NOMO-1 treated with dmso at 0.1 percent for 144 hours (cell line): ENCODE measurements at regions not wholly inside any gene's neighbourhood (a gene's known extent, or its start where the extent isn't known, plus 50 kb on each side); places are given as distances from the start of the nearest gene placed in this dataset.
"Not testable (repeated sequence)": the region's sequence is repeated elsewhere in the genome, so short reads cannot be mapped to it uniquely, and the experiment has no call there.

Experiments
- DNase-seq: peaks from one replicate; lab custom pipeline; 2025; ENCODE audit not compliant: unreplicated experiment; lab: John Stamatoyannopoulos, UW

DNA sequence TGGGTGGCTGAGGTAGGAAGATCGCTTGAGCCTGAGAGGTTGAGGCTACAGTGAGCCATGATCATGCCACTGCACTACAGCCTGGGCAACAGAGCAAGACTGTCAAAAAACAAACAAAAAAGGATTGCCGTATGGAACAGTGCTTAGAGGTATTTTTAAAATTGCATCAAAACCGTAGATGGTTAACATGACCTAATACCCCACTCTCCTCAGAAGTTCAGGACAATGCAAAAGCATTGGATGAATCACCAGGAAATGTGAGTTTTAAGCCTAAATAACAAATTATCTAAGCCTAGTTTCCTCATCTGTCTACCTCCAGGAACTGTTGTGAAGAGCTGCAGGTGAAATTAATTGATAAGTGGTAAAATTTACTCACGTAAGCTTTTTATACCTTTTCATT, 123.8 kb upstream of the ID4 start:
- DNase-seq: no peak

DNA sequence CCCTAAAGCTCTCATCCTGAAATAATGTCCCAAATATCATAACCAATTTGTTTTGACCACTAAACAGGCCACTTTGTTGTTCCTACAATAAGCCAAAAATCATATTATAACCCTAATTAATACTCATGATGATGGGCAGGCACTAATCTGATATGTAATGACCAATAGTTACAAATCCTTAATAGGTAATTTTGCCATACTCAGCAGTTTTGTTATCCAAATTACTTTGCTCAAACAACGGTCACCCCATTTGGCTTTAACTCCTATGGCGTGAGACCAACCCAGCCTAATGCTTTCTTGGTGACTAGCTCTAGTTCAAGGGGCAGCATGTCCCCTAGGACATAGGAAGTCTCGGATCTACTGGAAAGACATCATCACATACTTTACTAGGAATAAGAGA, 123.2 kb upstream of the ID4 start:
- no peak for DNase-seq

GRCh38 chr6:19714434-19715166, 122.6 kb upstream of the ID4 start:
- no peak for DNase-seq

GRCh38 chr6:19715167-19715551, 122.0 kb upstream of the ID4 start:
- DNase-seq: no peak

GRCh38 chr6:19719691-19720128, 117.5 kb upstream of the ID4 start:
- no peak for DNase-seq

- no peak for DNase-seq
These were observed 115.3 kb upstream of the ID4 start for GRCh38 chr6:19721766-19722377.

- no peak for DNase-seq
These were observed 114.2 kb upstream of the ID4 start for GRCh38 chr6:19722999-19723398.

GRCh38 chr6:19723545-19723944, 113.6 kb upstream of the ID4 start:
- DNase-seq: no peak

DNA sequence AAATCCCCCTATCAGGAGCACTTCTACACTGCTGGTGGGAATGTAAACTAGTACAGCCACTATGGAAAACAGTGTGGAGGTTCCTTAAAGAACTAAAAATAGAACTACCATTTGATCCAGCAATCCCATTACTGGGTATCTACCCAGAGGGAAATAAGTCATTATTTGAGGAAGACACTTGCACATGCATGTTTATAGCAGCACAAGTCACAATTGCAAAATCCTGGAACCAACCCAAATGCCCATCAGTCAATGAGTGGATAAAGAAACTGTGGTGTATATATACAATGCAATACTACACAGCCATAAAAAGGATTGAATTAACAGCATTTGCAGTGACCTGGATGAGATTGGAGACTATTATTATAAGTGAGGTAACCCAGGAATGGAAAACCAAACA, 111.7 kb upstream of the ID4 start:
- DNase-seq: not testable (repeated sequence)

- no peak for DNase-seq
These were observed 105.9 kb upstream of the ID4 start for GRCh38 chr6:19731282-19731681.

DNA sequence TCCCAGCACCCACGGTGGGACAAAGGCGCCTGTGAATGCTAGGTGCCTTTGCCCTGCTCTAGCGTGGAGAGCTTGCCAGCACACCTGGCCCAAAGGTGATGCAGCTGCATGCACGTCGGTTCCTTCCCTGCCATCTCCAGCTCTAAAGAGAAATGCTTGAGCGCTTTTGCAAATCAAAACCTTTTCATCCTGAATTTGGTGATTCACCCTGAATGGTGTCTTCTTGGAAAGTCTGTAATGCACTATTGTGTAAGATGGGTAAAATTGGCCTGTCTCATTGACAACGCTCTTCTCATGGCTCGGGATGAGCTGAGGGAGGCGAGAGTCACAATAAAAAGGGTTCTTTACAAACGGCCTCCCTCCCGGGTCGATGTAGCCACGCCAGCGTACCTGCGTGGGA, 103.1 kb upstream of the ID4 start:
- DNase-seq: no peak

DNA sequence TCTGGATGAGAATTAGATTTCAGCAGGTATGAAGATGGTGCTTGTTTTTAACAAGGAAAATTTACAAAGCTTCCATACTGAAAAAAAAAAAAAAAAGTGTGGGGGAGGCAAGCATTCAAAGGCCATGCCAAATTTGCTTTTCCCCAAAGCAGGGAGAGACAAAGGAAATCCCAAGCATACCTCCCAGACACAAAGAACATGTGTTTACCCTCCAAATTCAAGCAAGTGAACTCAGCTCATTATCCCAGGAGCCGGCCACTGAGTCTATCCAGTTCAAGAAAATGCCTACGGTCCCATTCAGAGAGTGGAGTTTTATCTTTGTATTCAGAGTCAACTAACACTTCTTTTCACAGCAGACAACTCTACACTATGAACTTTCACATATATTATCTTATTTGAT, 102.7 kb upstream of the ID4 start:
- DNase-seq: no peak

GRCh38 chr6:19736066-19736465, 101.1 kb upstream of the ID4 start:
- no peak for DNase-seq

GRCh38 chr6:19738010-19738409, 99.2 kb upstream of the ID4 start:
- no peak for DNase-seq

DNA sequence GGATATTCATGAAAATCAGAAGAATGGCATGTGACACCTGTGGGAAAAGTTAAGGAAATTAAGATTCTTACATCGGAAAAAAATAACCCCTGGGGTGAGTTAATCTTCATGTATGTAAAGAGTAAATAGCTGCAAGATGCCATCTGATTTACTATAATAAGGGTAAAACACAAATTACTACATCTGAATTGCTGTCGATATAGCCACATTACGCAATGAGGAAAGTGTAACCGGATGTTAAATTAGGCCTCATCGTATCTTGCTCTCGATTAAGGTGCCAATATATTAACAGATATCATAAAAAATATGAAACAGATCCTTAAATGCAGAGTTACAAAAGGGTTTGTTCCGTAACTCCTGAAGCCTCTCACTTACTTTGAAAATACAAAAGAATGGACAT, 87.4 kb upstream of the ID4 start:
- no peak for DNase-seq

DNA sequence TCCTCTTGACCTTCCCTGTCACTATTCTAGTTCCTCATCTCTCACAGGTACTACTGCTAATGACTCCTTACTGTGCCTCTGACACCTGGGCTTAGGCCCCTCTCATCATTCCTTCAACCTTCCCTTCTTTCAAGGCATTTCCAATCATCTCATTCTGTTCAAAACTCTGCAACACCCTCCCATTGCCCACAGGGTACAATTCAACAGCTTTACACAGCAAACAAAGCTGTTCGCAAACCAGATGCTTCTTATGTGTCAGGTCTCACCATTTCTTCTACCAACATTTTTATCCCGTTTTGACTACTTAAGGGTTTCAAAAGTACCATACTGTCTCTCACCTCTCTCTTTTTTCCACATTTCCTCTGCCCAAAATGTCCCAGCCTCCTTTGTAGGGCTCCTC, 84.4 kb upstream of the ID4 start:
- no peak for DNase-seq

- no peak for DNase-seq
These were observed 83.3 kb upstream of the ID4 start for GRCh38 chr6:19753826-19754225.

- DNase-seq: no peak
These were observed 82.5 kb upstream of the ID4 start for GRCh38 chr6:19754686-19755085.

DNA sequence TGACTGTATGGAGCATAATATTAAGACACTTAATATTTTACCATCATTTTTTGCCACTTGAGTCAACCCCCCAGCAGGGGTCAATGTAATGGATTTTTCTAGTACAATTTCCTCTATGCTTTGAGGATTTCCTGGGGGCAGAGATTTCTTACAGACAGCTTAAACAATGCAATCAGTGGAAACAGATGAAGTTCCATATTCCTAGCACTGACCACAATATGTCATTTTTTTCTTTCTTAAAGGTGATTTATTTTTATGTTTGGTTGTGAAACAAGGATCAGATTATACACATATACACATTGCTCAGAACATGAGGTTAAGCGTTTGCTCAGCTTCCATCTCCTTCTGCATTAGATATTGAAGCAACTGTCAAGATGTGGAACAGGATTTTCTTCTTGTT, 82.0 kb upstream of the ID4 start:
- no peak for DNase-seq

DNA sequence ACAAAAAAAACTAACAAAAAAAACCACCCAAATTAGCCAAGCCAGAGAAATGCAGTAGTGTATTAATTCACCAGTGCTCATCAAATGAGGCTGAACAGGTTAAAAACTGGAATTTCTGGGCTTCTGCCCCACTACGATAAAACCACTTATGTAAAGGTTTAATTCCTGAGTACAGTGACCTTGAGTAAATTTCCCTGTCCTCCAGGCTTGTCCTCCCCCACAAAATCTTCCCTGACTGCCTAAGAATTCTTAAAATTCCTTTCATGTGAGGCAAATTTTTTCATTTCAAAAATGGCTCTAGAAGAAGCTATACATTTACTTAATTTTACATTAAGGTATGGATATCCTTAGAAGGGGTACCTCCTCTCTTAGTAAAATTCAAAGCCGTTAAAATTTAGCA, 80.1 kb upstream of the ID4 start:
- DNase-seq: no peak

DNA sequence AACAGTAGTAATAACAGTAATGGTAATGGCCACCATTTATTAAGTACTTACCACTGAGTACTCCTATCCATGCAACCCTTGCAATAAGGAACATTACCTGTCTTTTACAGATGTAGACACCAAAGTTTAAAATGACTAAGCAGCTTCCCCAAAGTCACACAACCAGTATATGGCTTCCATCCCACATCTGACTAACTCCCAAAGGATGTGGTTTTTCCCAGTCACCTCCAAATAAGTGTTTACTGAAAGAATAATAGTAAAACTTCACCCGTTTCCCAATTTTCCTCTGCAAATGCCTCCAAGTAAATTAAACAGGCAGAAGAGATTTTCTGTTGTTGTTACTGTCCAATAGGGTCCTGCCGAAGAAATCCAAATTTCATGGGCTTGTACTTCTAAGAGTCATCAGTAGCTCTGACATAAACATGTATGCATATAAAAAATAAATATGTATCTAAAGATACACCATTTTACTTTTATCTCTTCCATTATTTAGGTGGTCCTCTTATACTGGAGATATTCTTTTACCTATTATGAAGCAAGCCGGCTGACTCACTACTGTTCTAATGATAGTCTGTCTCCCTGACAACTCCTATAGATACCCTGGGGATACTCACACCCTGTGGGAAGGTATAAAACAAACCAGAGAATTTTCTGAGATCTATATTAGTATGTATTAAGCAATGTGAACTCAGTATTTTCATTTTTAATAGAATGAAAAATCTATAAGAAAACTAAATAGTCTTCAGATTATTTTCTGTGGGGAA, 77.9 kb upstream of the ID4 start:
- DNase-seq: no peak

DNA sequence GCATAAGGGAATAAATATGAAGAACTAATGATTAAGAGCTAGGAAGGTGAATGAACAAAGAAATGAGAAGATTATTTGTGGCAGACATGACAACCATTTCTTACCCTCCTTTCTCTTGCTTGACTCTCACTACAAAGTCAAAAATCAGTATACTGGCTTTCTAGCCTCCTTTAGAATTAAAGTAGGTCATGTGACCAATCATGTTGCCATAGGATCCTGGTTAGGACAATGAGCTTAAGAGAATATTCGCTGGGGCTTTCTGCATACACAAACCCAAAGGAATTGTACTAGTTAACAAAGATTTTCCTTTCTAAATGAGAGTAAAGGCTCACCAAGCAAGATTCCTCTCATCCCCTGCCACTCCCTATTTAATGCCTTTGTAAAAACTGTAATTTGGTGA, 76.0 kb upstream of the ID4 start:
- DNase-seq: no peak
